Fibroblast of skin of scalp (primary cell): ENCODE measurements at regions not wholly inside any gene's neighbourhood (a gene's known extent, or its start where the extent isn't known, plus 50 kb on each side); places are given as distances from the start of the nearest gene placed in this dataset.
"Not testable (repeated sequence)": the region's sequence is repeated elsewhere in the genome, so short reads cannot be mapped to it uniquely, and the experiment has no call there.

Experiments used
- DNase-seq: peaks from one replicate; pipeline ENCODE4 v3.0.0-alpha.2; 2013

- no peak for DNase-seq
Observed at GRCh38 chr2:34529965-34530364, 930.9 kb upstream of the FAM98A start.

GRCh38 chr2:34523958-34524514 lies 924.9 kb upstream of the FAM98A start:
- DNase-seq = no peak

GRCh38 chr2:34519659-34520058 lies 920.6 kb upstream of the FAM98A start:
- no peak for DNase-seq

- no peak for DNase-seq
Observed at GRCh38 chr2:34498561-34498960, 899.5 kb upstream of the FAM98A start.

DNA sequence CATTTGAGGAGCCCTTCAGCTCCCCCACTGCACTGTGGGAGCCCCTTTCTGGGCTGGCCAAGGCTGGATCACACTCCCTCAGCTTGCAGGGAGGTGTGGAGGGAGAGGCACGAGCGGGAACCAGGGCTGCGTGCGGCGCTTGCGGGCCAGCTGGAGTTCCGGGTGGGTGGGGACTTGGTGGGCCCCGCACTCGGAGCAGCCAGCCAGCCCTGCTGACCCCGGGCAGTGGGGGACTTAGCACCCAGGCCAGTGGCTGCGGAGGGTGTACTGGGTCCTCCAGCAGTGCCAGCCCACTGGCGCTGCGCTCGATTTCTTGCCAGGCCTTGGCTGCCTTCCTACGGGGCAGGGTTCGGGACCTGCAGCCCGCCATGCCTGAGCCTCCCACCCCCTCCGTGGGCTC lies 895.1 kb upstream of the FAM98A start:
- DNase-seq = not testable (repeated sequence)

DNA sequence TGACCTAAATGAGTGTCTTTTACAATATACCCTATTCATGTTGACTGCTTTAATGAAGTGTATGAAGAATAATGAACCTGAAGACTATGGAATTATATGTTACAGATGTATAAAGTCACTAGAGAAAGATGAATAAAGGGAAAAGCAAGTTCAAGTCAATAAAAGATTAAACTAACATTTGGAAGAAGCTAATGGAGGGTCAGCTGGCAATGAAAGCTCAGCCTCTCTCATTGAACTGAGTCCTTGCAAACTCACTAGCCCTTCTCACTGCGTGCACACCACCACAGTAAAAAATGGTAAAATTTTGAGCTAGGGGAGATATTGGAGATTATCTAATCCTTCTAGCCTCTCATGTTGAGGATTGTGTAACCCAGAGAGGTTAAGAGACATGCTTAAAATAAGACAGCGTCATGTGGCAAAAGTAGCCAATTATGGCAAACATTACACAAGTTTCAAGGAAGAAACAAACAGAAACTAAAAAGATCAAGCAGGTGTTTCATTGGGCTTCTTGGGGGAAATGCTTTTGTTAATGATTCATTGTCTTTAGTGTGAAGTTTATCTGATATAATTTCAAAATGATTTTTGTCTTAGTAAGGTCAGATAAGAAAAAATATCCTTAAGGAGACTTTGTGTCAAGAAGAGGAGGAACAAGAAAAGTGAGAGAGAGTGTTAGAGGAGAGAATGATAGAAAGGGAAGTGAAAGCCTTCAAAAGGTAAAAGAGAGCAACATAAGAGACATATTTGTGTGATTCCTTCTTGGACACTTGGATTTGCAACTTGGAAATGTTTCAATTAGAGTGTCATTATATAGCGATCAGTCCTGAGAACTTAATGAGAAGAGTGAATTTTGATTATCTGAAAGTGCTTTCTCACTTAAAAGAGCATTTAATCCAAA lies 893.7 kb upstream of the FAM98A start:
- DNase-seq = no peak

GRCh38 chr2:34486965-34487364 lies 887.9 kb upstream of the FAM98A start:
- DNase-seq = no peak

DNA sequence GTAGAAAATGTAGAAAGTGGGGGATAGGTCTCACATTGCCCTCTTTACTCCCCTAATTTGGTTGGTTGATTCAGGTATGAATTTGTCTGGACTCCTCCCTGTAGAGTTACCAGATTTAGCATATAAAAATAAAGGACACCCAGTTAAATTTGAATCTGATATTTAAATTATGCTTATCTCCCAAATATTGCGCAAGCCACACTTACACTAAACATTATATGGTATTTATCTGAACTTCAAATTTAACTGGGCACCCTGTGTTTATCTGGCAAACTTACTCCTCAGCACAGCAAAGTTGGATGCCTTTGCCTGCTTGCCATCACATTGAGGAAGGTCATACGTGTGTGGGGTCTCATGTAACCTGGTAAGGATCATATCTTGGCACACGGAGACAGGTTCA lies 882.4 kb upstream of the FAM98A start:
- no peak for DNase-seq

DNA sequence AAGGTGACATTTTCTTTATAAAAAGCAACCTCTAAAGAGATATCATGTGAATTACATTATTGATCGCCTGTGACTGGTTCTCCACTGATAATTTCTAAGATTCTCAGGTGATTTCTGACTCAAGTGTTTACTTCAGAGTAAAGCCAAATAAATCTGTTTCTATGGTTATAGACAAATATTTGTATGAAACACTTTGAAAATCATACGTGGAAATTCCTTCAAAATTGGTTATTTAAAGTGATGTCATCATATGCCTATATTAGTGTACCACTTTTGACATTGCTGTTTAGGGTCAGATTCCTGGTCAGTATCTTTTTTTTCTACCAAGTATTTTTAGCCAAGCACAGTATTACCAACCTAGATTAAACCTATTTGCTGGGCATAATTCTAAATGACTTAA lies 881.3 kb upstream of the FAM98A start:
- DNase-seq = no peak

- no peak for DNase-seq
Observed at GRCh38 chr2:34475156-34475555, 876.1 kb upstream of the FAM98A start.

DNA sequence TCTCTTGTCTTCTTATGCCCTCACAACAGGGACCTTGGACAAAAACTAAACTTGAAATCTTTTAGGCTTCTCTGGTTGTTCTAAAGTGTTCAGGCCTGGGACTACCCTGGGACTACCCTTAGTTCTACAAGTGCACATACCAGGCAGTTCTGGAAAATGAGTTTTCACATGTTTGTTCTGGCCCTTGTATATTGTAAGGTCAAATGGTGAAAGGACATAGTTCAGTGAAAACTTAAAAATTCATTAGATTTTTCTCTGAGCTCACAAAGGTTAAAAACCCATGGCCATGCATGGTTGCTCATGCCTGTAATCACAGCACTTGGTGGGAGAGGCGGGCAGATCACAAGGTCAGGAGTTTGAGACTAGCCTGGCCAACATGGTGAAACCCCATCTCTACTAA lies 875.5 kb upstream of the FAM98A start:
- DNase-seq = no peak

DNA sequence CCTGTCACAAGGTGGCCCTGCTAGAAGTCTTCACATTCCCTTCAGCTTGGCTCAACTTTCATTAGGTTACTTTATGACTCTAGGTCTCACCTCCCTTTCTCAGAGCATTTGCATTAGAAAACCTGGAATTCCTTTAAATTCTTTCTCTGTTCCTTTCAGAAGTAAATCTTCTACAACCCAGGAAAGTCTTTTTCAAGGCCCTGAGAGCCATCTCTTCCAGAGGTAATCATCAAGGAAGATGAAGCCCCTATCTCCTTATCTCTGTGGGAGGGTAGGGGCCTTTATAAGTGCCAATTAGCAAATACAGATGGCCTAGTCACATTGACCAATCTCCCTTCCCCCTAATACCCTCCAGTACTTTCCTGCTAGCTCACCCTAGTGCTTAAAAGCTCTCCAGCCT lies 848.0 kb upstream of the FAM98A start:
- no peak for DNase-seq

DNA sequence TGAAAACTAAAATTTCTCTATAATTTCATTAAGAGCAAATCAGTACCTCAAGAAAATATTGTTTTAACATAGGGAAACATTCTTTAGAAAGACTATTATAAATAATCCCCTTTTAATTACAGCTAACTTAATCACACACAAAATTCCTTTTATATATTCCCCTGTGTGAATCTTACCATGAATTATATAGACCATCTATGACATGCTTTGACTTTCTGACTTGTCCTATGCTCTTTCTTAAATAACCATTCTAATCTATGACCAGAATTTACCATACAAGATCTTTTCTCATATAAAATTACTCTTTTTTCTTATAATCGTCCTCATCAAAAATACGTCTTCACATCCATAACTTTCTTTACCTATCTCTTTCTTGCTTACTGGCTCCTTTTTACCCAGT lies 824.2 kb upstream of the FAM98A start:
- no peak for DNase-seq

DNA sequence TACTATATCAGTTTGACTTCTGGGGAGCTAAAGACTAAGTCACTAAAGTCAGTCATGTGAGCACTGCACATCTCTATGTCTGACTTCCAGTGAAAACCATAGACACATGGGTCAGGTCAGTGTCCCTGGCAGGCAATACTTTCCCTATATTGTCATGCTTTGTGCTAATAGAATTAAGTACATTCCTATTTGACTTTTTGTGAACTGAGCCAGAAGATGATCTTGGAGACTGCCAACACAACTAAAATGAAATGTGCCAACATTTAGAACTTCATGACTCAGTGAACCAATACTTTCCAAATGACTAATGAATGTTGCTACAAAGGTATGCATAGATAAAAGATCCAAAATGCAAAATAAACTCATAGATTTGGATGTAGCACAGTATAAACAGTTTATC lies 820.8 kb upstream of the FAM98A start:
- no peak for DNase-seq

DNA sequence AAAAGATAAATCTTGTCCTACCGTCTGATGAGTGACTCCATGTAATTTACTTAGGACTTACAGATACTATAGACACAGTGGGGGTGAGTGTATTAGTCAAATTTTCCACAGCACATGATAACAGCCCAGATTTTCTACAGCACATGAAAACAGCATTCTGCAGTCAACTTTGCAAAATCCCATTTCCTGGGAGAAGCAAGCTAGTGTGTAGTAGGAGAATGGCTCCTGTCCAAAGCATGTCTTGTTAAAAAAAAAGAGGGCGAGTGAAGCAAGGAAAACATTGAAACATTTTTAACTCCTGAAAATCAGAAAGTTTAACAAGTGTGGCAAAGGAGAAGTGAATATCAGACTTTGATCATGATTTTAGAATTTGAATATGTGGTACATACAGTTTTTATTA lies 817.8 kb upstream of the FAM98A start:
- no peak for DNase-seq

- no peak for DNase-seq
Observed at GRCh38 chr2:34414856-34415255, 815.8 kb upstream of the FAM98A start.

DNA sequence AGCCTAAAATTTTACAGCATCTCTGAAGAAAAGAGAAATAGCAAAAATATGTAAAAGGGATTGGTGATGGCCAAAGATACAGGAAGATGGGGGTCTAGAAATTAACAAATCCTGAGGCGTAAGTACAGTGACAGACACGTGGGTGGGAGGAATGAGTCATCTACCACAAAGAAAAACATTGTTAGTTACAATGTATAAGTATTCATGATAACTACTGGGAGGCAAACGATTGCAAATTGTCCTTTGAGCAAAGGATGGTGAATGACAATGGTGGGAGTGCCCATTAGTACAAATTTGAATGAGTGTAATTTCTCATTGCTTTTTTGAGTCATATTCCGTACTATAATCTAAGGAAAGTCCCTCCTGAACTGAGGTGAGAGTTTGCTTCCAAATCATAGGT lies 809.0 kb upstream of the FAM98A start:
- no peak for DNase-seq

DNA sequence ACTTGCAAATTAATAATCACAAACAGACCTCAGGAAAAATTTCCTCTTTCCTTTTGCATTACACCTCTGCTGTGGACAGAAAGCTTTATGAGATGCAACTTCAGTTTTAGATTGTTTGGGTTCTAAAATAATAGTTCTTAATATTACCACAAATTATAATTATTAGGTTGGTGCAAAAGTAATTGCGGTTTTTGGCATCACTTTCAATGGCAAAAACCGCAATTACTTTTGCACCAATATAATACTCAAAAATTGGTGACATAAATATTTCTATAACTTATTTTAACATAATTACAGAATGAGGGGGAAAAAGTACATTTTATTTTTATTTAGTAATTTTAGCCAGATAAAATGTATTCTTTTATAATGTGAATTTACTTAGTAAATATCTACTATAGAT lies 804.4 kb upstream of the FAM98A start:
- no peak for DNase-seq

- no peak for DNase-seq
Observed at GRCh38 chr2:34402376-34402775, 803.3 kb upstream of the FAM98A start.

DNA sequence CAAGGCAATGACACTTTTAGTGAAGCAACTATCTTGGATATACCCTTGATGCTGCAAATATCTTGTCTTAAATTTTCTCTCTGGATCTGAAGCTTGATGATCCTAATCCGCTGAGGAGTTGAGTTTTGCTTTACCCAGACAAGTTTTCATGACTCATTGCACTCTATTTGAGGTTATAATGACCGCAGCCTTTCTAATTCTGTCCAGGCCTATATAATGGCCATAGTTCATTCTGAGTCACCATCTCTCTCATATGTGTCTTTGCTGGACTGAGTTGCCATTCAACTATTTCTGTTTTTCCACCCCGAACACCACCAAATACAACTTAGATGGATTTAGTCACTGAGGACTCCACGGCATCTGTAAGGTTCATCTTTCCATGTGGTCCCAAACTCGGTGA lies 802.1 kb upstream of the FAM98A start:
- DNase-seq = no peak

- no peak for DNase-seq
Observed at GRCh38 chr2:34388446-34388845, 789.3 kb upstream of the FAM98A start.

DNA sequence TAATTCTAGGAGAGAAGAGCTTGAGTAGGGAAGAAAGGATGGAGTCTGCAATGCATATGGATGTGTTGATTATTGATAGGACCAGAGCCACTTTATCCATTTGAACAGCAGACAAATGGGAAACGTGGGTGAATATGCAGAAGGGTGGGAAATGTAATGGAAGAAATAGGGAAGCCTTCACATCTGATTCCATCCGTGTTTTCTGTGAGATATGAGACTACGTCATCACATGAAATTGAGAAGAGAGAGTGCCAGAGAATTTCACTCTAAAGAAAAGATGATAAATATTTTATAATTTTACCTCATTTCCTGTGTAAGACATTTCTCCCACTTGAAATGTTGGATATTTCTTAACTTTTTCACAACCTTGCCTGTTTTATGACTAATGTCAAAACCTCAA lies 788.4 kb upstream of the FAM98A start:
- no peak for DNase-seq

GRCh38 chr2:34379586-34379985 lies 780.5 kb upstream of the FAM98A start:
- DNase-seq = no peak

GRCh38 chr2:34373586-34374233 lies 774.6 kb upstream of the FAM98A start:
- no peak for DNase-seq
